Activated naive CD4-positive, alpha-beta T cell treated with Interleukin-2 at 50 U/mL for 16 hours (primary cell): ENCODE measurements at regions not wholly inside any gene's neighbourhood (a gene's known extent, or its start where the extent isn't known, plus 50 kb on each side); places are given as distances from the start of the nearest gene placed in this dataset.

Experiments
- DNase-seq: peaks from one replicate; pipeline ENCODE4 v3.0.0-alpha.2; 2020

- no peak for DNase-seq
Measured at GRCh38 chr6:33950891-33951889, 147.4 kb upstream of the MLN start.

GRCh38 chr6:33950472-33950881, 146.7 kb upstream of the MLN start:
- no peak for DNase-seq

DNA sequence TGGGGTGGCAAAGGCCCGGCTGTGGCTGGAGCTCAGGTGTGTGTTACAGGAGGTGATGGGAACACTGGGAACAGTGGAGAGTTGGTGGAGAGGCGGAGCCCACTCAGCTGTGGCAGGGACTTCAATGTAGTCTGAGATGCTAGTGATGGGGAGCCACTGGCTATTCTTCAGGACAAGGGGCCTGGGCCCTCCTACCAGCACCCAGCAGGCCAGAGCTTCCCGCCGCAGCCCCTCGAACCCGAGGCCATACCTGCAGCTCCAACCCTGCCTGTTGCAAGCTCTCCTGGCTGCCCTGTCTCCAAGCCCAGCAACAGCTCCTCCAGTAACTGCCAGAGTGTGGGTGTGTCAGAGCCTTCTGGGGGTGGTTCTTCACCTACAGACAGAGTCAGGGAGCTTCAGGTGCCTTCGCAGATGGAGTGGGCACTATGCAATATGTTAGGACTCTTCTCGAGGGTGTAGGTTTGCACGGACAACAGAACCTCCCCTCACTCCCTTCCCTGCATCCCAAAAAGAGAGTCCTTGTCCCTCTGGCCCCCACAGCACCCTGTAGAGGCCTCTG, 146.2 kb upstream of the MLN start:
- no peak for DNase-seq

GRCh38 chr6:33949111-33949510, 145.3 kb upstream of the MLN start:
- DNase-seq = no peak

DNA sequence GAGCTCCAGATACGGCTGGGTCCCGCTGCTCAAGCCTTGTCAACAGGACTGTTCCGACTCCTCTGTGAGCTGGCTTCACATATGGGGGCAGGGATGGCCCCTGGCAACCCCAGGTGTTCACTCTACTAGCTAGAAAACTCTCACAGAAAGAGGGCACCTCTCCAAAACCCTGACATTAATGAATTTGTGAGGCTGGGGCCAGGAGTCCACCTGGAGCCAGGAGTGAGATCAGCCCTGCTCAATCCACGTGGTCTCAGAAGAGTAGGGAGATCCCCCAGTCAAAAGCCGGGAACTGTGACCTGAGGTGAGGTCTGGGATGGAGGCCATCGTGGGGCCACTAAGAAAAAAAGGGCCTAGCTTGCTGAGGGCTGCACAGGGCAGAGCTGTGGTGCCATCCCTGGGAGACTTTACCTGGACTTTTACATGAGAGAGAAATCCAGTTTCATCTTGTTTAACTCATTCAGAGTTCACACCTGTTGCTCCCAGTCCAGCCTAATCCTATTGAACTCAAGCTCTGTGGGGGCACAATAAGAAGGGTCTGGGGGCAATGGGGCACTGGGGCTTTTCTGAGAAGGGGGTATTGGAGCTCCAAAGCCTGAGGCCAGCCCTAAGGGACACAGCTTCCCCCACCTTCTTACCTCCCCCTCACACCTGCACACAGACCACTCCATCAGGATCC, 144.3 kb upstream of the MLN start:
- no peak for DNase-seq

GRCh38 chr6:33947047-33947446, 143.2 kb upstream of the MLN start:
- no peak for DNase-seq

GRCh38 chr6:33945931-33946330, 142.1 kb upstream of the MLN start:
- no peak for DNase-seq

- DNase-seq = no peak
Measured at GRCh38 chr6:33944686-33945411, 141.0 kb upstream of the MLN start.

DNA sequence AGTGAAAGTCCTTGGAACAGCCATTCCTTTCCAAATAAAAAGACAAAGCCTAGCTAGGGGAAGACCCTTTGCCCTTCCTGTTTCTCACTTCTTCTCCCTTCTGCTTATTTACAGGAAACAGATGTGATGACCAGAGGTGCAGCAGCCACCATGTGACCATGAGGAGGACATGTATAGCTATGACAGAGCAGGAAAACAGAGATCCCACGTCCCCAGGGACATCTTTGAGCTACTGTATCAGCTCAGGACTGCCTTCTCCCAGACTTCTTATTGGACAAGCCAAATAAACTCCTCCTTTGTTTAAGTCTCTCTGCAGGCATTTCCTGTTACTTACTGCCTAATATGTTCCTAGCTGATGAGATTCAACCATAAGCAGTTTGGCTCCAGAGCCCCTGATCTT, 133.1 kb upstream of the MLN start:
- DNase-seq = no peak

GRCh38 chr6:33935439-33936080, 131.8 kb upstream of the MLN start:
- DNase-seq = no peak

DNA sequence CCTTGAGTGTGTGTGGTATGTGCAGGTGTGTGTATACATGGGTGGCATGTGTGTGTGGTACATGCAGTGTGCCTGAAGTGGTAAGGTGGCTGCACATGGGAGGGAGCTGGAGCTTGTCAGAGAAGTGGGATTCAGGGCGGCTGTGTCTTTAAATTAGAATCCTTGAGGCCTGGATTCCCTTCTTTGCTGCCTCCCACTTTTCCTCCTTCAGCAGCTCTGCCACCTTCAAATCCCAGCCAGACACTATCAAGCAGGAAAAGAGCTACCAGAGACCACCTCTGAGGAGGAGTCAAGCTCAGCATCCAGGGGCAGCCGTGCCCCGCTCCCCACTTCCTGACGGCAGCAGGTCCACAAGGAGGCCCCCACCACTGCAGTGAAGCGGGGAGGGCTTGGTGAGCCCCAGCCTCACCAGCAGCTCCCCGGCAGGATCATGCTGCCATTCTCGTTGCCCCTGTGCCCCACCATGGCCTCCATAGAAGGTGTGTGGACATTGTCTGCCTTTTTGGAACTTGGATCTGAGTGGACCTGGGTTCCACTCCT, 131.0 kb upstream of the MLN start:
- no peak for DNase-seq

DNA sequence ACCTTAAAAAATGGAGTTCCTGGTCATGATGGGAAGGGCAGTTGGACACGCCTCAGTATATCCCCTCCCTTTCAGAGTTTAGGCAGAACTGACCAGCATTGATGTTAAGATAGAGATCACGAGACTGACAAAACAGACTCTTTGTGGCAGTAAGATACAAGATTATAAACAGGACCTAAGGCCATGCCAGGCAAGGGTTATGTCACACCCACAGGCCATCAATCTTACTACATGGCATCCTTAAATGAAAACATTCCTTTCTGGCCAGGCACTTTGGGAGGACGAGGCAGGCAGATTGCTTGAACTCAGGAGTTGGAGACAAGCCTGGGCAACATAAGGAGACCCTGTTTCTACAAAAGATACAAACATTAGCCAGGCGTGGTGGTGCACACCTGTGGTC, 129.3 kb upstream of the MLN start:
- no peak for DNase-seq

DNA sequence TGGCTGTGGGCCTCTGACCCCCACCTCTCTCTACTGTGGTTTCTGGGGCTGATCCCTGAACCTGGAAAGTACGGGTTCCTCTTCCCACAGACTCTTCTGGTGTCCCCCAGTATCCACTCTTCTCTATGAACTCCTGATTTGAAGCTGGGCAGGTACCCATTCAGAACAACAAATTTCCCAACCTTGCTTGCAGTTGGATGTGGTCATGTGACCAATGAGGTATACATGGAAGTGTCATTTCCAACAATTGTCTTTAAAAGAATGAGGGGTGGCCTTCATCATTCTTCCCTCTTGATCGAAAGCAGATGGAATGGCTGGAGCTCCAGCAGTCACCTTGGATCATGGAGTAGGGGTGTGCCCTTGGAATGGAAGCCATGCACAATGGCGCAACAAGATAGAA, 128.0 kb upstream of the MLN start:
- DNase-seq = no peak

DNA sequence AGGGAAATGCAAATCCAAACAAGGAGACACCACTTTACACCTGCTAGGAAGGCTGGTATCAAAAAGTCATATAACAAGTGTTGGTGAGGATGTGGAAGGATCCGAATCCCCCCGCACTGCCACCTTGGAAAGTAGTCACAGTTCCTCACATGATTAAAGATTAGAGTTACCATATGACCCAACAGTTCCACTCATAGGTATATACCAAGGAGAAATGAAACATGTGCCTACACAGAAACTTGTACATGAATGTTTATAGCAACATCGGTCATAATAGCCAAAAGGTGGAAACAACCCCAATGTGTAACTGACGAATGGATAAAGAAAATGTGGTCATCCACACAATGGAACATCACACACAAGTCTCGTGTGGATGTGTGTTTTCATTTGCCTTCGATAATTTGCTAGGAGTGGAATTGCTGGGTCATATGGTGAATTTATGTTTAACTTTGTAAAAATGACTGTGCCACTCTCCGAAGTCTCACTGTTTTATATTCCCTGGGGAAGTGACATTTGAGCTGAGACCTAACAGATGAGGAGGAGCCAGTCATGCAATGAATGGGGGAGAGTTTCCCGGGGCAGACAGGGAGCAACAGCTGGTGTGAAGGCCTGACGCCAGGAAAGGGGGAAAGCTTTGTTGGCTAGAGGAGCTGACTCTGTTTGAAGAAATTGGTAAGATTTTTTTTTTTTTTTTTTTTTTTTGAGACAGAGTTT, 125.9 kb upstream of the MLN start:
- no peak for DNase-seq

DNA sequence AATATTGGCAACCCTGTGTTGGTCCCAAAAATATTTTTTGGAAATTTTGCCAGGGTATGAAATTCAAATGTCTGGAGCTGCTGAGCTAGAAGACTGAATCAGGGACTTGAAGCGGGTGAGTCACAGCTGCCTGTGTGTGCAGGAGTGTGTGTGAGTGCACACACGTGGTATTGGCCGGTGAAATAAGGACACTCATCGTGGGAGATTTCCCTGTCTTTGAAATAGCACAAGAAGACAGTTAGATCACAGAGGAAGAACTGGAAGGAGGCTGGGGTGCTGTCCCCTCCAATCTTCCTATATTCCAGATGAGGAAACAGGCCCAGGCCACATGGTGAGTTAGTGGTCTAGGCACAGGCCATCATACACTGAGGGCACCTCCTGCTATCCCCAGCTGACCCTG, 123.8 kb upstream of the MLN start:
- no peak for DNase-seq

DNA sequence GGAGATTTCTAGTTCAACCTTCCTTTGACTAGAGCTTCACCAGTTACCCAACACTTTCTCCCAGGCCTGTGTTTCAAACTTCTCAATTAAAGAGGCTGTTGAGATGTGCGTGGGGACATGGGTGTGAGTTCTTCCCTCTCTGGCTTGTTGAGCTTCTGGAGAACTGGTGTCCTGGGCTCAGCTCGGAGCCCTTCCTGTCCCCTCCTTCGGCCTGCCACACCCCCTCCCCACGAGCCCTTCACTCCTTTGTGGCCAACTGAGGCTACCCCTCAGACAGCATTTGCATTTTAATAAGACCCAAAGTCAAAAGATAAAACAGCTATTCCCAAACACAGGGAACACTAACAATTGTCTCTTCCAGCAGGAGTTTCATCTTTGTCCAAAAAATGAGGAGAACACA, 123.3 kb upstream of the MLN start:
- DNase-seq = no peak

DNA sequence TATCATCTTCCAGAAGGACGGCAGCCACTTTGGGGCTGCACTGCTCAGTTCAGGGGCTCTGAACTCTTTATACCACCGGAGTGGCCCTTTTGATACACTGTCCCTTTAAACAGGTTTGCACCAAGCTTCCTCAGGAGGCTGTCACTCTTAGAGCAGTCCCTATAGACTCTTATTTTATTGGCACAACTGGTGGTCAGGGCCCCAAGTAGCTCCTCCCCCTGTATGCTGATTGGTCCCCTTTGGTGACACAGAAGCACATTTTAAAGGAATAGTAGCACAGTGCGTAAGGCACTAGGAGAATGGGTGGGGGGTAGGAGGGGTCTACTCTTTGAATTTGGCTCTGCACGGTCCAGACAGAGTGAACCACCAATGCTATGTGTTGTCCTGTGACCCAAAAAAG, 122.6 kb upstream of the MLN start:
- DNase-seq = no peak

- no peak for DNase-seq
Measured at GRCh38 chr6:33925936-33926335, 122.1 kb upstream of the MLN start.

GRCh38 chr6:33925210-33925609, 121.4 kb upstream of the MLN start:
- no peak for DNase-seq

GRCh38 chr6:33924681-33925080, 120.9 kb upstream of the MLN start:
- no peak for DNase-seq

GRCh38 chr6:33923857-33924514, 120.2 kb upstream of the MLN start:
- no peak for DNase-seq
